Upper lobe of right lung (tissue), 1 donor: ENCODE measurements at regions not wholly inside any gene's neighbourhood (a gene's known extent, or its start where the extent isn't known, plus 50 kb on each side); places are given as distances from the start of the nearest gene placed in this dataset.
"Not testable (repeated sequence)": the region's sequence is repeated elsewhere in the genome, so short reads cannot be mapped to it uniquely, and the experiment has no call there.

Experiments used
- ATAC-seq: fragments of 200-7000 bp; cut with Tn5 transposase; one replicate; pipeline ENCODE4 v1.9.1; 2020; ENCODE audit warnings: mild to moderate bottlenecking, moderate library complexity
- DNase-seq: peaks from one replicate; pipeline ENCODE4 v3.0.0-alpha.2; 2020
- H3K27ac ChIP-seq: fragments of 200-600 bp; one replicate; pipeline ENCODE4 v1.8.0; 2022
- H3K27me3 ChIP-seq: fragments of 200-600 bp; one replicate; pipeline ENCODE4 v1.8.0; 2022; ENCODE audit warnings: mild to moderate bottlenecking
- H3K36me3 ChIP-seq: fragments of 200-600 bp; one replicate; pipeline ENCODE4 v1.8.0; 2022
- H3K4me1 ChIP-seq: fragments of 200-600 bp; one replicate; pipeline ENCODE4 v1.8.0; 2022
- H3K4me3 ChIP-seq: fragments of 200-600 bp; one replicate; pipeline ENCODE4 v1.8.0; 2022; ENCODE audit warnings: mild to moderate bottlenecking
- H3K9me3 ChIP-seq: fragments of 200-600 bp; one replicate; pipeline ENCODE4 v1.8.0; 2022
- CTCF ChIP-seq: fragments of 200-600 bp; IDR thresholded peaks from one replicate; pipeline ENCODE4 v1.8.0; 2022; ENCODE audit warnings: antibody characterized with exemption
- intact Hi-C: fragments of 100-400 bp; cut with DNase I; formaldehyde crosslinking; loops from one replicate; pipeline ENCODE4 v1.11.0; 2022
- donor health status: DM: no; HTN: yes; CAD: no; lungs with severe emphysema.

DNA sequence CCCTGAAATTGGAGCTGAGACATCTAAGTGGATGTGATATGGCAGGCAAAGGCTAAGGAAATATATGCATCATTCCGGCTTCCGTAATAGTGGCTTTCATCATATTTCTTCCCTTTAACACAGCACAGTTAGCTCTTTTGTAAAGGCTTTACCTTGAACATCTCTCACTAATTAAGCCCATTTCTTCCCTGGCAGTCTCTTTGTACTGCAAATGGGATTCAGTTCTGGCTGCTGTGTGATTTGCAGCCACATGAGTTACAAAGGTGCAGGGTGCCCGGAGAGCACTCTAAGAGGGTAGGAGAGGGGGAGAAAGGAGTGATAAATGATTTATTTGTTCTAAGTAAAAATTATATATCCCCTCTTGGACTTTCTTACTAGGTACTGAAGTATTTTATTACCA, 232.1 kb upstream of the CCDC196 start:
- DNase-seq, result no peak
- no peaks in the 10 kb centered on the region for H3K4me1 ChIP-seq
- TF ChIP-seq CTCF, result no peak
- no peak overlapping the region for H3K4me3 ChIP-seq
- no peaks in the 10 kb centered on the region for H3K9me3 ChIP-seq
- ATAC-seq, result no peak
- no peaks in the 10 kb centered on the region for H3K36me3 ChIP-seq
- H3K27ac ChIP-seq, result no peak overlapping the region
- intact Hi-C loops, result no loop called here
- H3K27me3 ChIP-seq, result no peaks in the 10 kb centered on the region

GRCh38 chr14:66268802-66269334, 217.3 kb upstream of the CCDC196 start:
- Histone ChIP-seq H3K27ac (no peak overlapping the region), H3K36me3 (no peaks in the 10 kb centered on the region), H3K4me1 (no peaks in the 10 kb centered on the region), H3K27me3 (no peaks in the 10 kb centered on the region), H3K4me3 (no peak overlapping the region), H3K9me3 (no peaks in the 10 kb centered on the region)
- DNase-seq (no peak), ATAC-seq (no peak)
- no peak for TF ChIP-seq CTCF
- intact Hi-C loops, result no loop called here

DNA sequence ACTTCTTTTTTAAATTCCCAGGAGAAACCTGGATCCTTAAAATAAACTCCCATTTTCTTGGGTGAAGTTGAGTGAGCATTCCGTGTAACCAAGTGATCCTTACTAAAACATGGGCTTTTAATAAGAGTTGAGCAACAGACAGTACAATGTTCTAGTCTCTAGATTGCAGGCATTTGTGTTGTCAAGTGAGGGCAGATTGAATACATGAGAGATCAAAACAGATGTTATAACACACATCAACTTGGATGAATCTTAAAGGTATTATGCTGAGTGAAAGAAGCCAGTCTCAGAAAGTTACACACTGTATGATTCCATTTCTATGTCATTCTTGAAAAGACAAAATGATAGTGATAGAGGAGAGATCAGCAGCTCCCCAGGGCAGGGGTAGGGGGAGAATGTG, 213.9 kb upstream of the CCDC196 start:
- H3K36me3 ChIP-seq, result no peaks in the 10 kb centered on the region
- no peaks in the 10 kb centered on the region for H3K9me3 ChIP-seq
- H3K27ac ChIP-seq, result no peak overlapping the region
- H3K27me3 ChIP-seq, result no peaks in the 10 kb centered on the region
- H3K4me1 ChIP-seq, result no peaks in the 10 kb centered on the region
- ATAC-seq (no peak), DNase-seq (no peak)
- H3K4me3 ChIP-seq, result no peak overlapping the region
- intact Hi-C loops, result no loop called here
- TF ChIP-seq CTCF, result no peak

DNA sequence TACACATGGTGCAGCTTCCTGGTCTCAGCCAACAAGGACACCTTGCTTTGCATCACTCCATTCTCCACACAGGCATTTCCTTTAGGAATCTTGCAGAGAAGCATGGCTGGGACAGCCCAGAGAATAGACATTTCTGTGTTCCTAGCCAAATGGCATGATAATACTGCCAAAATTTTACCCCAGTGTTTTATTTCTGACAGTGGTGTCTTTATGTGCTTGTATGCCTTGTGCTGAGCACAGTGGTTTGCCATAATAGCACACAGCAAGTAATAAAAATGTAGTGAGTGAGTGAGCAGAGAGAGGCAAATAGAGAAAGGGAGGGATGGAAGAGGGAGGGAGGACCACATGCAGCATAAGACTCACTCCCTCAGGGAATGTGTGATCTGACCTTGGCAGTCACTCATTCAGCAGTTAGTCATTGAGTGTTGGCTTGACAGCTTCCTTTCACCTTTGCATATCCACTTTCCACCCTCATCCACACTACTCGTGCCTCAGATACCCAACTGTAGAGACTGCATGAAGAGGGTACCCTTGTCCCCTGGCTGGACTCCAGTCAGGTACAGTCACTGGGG, 212.8 kb upstream of the CCDC196 start:
- DNase-seq (no peak), ATAC-seq (no peak)
- intact Hi-C loops, result no loop called here
- Histone ChIP-seq H3K4me3 (no peak overlapping the region), H3K36me3 (no peaks in the 10 kb centered on the region), H3K27ac (no peak overlapping the region), H3K4me1 (no peaks in the 10 kb centered on the region), H3K27me3 (no peaks in the 10 kb centered on the region), H3K9me3 (no peaks in the 10 kb centered on the region)
- no peak for TF ChIP-seq CTCF

DNA sequence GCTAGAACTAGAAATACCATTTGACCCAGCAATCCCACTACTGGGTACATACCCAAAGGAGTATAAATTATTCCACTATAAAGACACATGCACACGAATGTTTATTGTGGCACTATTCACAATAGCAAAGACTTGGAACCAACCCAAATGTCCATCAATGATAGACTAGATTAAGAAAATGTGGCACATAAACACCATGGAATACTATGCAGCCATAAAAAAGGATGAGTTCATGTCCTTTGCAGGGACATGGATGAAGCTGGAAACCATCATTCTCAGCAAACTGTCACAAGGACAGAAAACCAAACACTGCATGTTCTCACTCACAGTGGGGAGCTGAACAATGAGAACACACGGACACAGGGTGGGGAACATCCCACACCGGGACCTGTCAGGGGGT, 207.8 kb upstream of the CCDC196 start:
- ATAC-seq, H3K27me3 ChIP-seq, H3K4me3 ChIP-seq, DNase-seq, H3K9me3 ChIP-seq, intact Hi-C loops, H3K36me3 ChIP-seq, H3K27ac ChIP-seq, H3K4me1 ChIP-seq: not testable (repeated sequence)

DNA sequence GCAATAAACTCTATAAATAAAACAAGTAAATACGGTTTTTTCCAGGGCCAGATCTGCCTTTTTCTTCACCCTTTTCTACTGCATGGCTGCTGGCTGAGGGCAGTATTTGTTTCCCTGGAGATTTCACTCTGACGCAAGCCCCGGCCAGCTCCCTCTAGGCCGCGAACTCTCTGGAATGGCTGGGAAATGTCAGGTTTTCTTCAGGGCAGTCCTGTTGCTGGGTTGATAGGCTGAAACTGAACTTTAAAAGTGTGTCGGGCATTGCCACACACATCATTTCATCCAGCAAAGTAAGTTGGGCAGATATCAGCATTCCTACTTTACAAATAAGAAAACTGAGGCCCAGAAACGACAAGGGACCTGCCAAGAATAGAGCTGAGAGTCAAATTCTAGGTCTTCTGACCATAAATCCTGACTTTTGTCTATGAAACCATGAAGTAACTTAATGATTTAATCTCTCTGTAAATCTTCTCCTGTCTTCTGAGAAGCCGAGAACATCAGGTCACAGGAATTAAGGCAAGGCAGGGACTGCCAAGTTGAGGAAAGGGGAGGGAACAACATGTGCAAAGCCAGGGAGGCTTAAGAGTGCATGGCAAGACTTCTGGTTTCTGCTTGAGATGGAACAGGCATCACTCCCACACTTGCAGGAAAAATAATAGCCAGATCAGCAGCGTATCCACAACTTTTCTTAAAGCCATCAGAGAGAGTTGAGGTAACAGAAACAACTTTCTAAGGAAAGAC, 205.0 kb upstream of the CCDC196 start:
- ATAC-seq (no peak), DNase-seq (no peak)
- Histone ChIP-seq H3K27ac (no peak overlapping the region), H3K4me1 (no peaks in the 10 kb centered on the region), H3K36me3 (no peaks in the 10 kb centered on the region), H3K4me3 (no peak overlapping the region), H3K27me3 (no peaks in the 10 kb centered on the region), H3K9me3 (no peaks in the 10 kb centered on the region)
- intact Hi-C loops, result no loop called here
- no peak for TF ChIP-seq CTCF
